HCT116 (cell line): ENCODE measurements at regions not wholly inside any gene's neighbourhood (a gene's known extent, or its start where the extent isn't known, plus 50 kb on each side); places are given as distances from the start of the nearest gene placed in this dataset.

Experiments
- ATAC-seq: fragments of 200-7000 bp; cut with Tn5 transposase; 2 replicates; pipeline ENCODE4 v1.9.1; 2020; ENCODE audit warnings: mild to moderate bottlenecking, moderate library complexity
- BruUV-seq: library from RNA; stranded (reverse); fragments of 400-500 nt; replicated peaks from 2 replicates; lab custom pipeline; 2021; lab: Mats Ljungman, UMichigan
- CTCF ChIA-PET: fragments of 300-600 bp; sonication (Branson Sonifier 250); formaldehyde crosslinking; loops from one replicate; lab custom pipeline; 2021; ENCODE audit warnings: antibody characterized with exemption; lab: Charles Lee
- POLR2A ChIA-PET: fragments of 300-600, 350-600 bp; sonication (Branson Sonifier 250); formaldehyde crosslinking; loops from one replicate; lab custom pipeline; 2021; ENCODE audit warnings: antibody characterized with exemption; lab: Charles Lee
- RAD21 ChIA-PET, 2 experiments: fragments of 300-600 bp; sonication (Branson Sonifier 250); formaldehyde crosslinking; loops; one replicate each; lab custom pipeline; 2023; ENCODE audit warnings: low total read pairs in 2 of 2; ENCODE audit not compliant: uncharacterized antibody in 2 of 2, unreplicated experiment in 2 of 2, low non-redundant PET in 1 of 2; lab: Charles Lee
- DNase-seq: peaks from one replicate; pipeline ENCODE4 v3.0.0-alpha.2; 2010; ENCODE audit warnings: low read depth, low spot score
- H2AFZ ChIP-seq: fragments of 200-600 bp; shearing (Covaris generic), sonication (generic); 2 replicates; pipeline ENCODE4 v1.6.1; 2017; ENCODE audit warnings: low read depth, mixed run types, mixed read lengths, antibody characterized with exemption, low read length; ENCODE audit not compliant: poor library complexity, severe bottlenecking
- H3K27ac ChIP-seq: 2 replicates; pipeline ENCODE4 v1.5.1; 2012; ENCODE audit warnings: low read depth, low read length
- H3K27me3 ChIP-seq: fragments of 200-600 bp; sonication (generic); 2 replicates; pipeline ENCODE4 v1.6.1; 2016; ENCODE audit warnings: mixed run types, low read length, mixed read lengths; ENCODE audit not compliant: insufficient read depth
- H3K36me3 ChIP-seq, 2 experiments: fragments of 200-500 bp in 1 of 2; fragments of 200-600 bp in 1 of 2; sonication (Bioruptor generic) in 1 of 2; sonication (generic) in 1 of 2; 2 replicates each; pipeline versions ENCODE4 v1.5.1 to v1.6.1; 2014 to 2016; ENCODE audit warnings: low read length in 2 of 2, inconsistent platforms in 1 of 2, mixed read lengths in 1 of 2, mixed run types in 1 of 2; ENCODE audit not compliant: insufficient read depth in 2 of 2, control insufficient read depth in 1 of 2
- H3K4me1 ChIP-seq, 2 experiments: fragments of 200-600 bp in 1 of 2; sonication (generic) in 1 of 2; 2 replicates each; pipeline versions ENCODE4 v1.5.1 to v1.6.1; 2012 to 2017; ENCODE audit warnings: low read length in 2 of 2, inconsistent platforms in 1 of 2, mild to moderate bottlenecking in 1 of 2, mixed read lengths in 1 of 2, mixed run types in 1 of 2, moderate library complexity in 1 of 2; ENCODE audit not compliant: insufficient read depth in 2 of 2, control insufficient read depth in 1 of 2
- H3K4me2 ChIP-seq: fragments of 200-600 bp; sonication (generic); 2 replicates; pipeline ENCODE4 v1.6.1; 2017; ENCODE audit warnings: mixed run types, low read length, mixed read lengths
- H3K4me3 ChIP-seq, 2 experiments: fragments of 200-600 bp in 1 of 2; sonication (generic) in 1 of 2; replicated peaks in 1 of 2; 2 replicates each; pipeline ENCODE4 v1.5.1; 2011 to 2016; ENCODE audit warnings: low read length in 2 of 2, control low read depth in 1 of 2, low read depth in 1 of 2, mild to moderate bottlenecking in 1 of 2, mixed read lengths in 1 of 2, mixed run types in 1 of 2
- H3K79me2 ChIP-seq: fragments of 200-600 bp; sonication (generic); 2 replicates; pipeline ENCODE4 v1.6.1; 2017; ENCODE audit warnings: mild to moderate bottlenecking, mixed run types, low read length, moderate library complexity, mixed read lengths; ENCODE audit not compliant: insufficient read depth
- H3K9ac ChIP-seq: fragments of 200-600 bp; sonication (generic); 2 replicates; pipeline ENCODE4 v1.6.1; 2016; ENCODE audit warnings: low read length, mixed read lengths
- H3K9me2 ChIP-seq: fragments of 200-600 bp; sonication (generic), shearing (Covaris generic); 2 replicates; pipeline ENCODE4 v1.6.1; 2017; ENCODE audit warnings: mixed run types, mild to moderate bottlenecking, moderate library complexity; ENCODE audit not compliant: insufficient read depth
- H3K9me3 ChIP-seq, 2 experiments: fragments of 200-500 bp in 1 of 2; fragments of 200-600 bp in 1 of 2; sonication (Bioruptor generic) in 1 of 2; sonication (generic) in 1 of 2; 2 replicates each; pipeline ENCODE4 v1.6.1; 2014 to 2017; ENCODE audit warnings: low read length in 2 of 2, mixed read lengths in 2 of 2, inconsistent platforms in 1 of 2, low read depth in 1 of 2, mild to moderate bottlenecking in 1 of 2, mixed run types in 1 of 2, moderate library complexity in 1 of 2; ENCODE audit not compliant: control insufficient read depth in 1 of 2, insufficient read depth in 1 of 2
- H4K20me1 ChIP-seq: fragments of 200-600 bp; sonication (generic), shearing (Covaris generic); 2 replicates; pipeline ENCODE4 v1.6.1; 2017; ENCODE audit warnings: mixed run types, mild to moderate bottlenecking, moderate library complexity; ENCODE audit not compliant: insufficient read depth
- CBX3 ChIP-seq: IDR thresholded peaks from 2 replicates; pipeline ENCODE4 v1.6.1; 2012; ENCODE audit warnings: low read depth
- ELF1 ChIP-seq: IDR thresholded peaks from 2 replicates; pipeline ENCODE4 v1.6.1; 2012; ENCODE audit warnings: low read depth, borderline replicate concordance
- EZH2 ChIP-seq: fragments of 200-600 bp; sonication (generic); IDR thresholded peaks from 2 replicates; pipeline ENCODE4 v1.6.1; 2017; ENCODE audit warnings: antibody characterized with exemption, mixed run types
- EZH2phosphoT487 ChIP-seq: fragments of 200-600 bp; IDR thresholded peaks from 2 replicates; pipeline ENCODE4 v1.6.1; 2018; ENCODE audit warnings: antibody characterized with exemption, borderline replicate concordance
- FOSL1 ChIP-seq: IDR thresholded peaks from 2 replicates; pipeline ENCODE4 v1.6.1; 2012; ENCODE audit warnings: low read depth
- POLR2A ChIP-seq: IDR thresholded peaks from 2 replicates; pipeline ENCODE4 v1.7.0; 2011; ENCODE audit warnings: borderline replicate concordance; ENCODE audit not compliant: insufficient read depth, insufficient read length; ENCODE audit errors: extremely low read depth
- POLR2AphosphoS5 ChIP-seq: IDR thresholded peaks from 2 replicates; pipeline ENCODE4 v1.6.1; 2011; ENCODE audit warnings: mild to moderate bottlenecking, low read depth, low read length, moderate library complexity
- RAD21 ChIP-seq: IDR thresholded peaks from 2 replicates; pipeline ENCODE4 v1.6.1; 2012; ENCODE audit warnings: low read depth, mild to moderate bottlenecking
- SIN3A ChIP-seq: IDR thresholded peaks from 2 replicates; pipeline ENCODE4 v1.6.1; 2012; ENCODE audit warnings: low read depth
- SRF ChIP-seq: IDR thresholded peaks from 2 replicates; pipeline ENCODE4 v1.6.1; 2012; ENCODE audit warnings: low read depth
- TCF7L2 ChIP-seq: IDR thresholded peaks from 2 replicates; pipeline ENCODE4 v1.7.0; 2011; ENCODE audit warnings: borderline replicate concordance, inconsistent platforms; ENCODE audit not compliant: insufficient read depth, insufficient read length; ENCODE audit errors: extremely low read depth
- YY1 ChIP-seq: IDR thresholded peaks from 2 replicates; pipeline ENCODE4 v1.6.1; 2011; ENCODE audit warnings: low read length, low read depth, moderate library complexity, mild to moderate bottlenecking; ENCODE audit not compliant: insufficient replicate concordance; ENCODE audit errors: extremely low read depth
- ZNF274 ChIP-seq: fragments of 200-500 bp; sonication (Bioruptor generic); IDR thresholded peaks from 2 replicates; pipeline ENCODE4 v1.6.1; 2014; ENCODE audit warnings: mild to moderate bottlenecking, low read depth, low read length, inconsistent platforms
- intact Hi-C: fragments of 100-400 bp; cut with micrococcal nuclease; formaldehyde crosslinking; loops from 2 replicates; pipeline ENCODE4 v1.10.0; 2022
- TF ChIP-seq, protein P1 (sequence below): IDR thresholded peaks from 2 replicates; pipeline ENCODE4 v1.6.1; 2012; ENCODE audit warnings: low read depth
- TF ChIP-seq, protein P2 (sequence below): IDR thresholded peaks from 2 replicates; pipeline ENCODE4 v1.6.1; 2012
- TF ChIP-seq, protein P3 (sequence below), 3 experiments: fragments of 200-600 bp in 1 of 3; sonication (generic) in 1 of 3; IDR thresholded peaks in 2 of 3; conservative IDR thresholded peaks in 1 of 3; 2 replicates each; pipeline ENCODE4 v1.5.1; 2012 to 2017; ENCODE audit warnings: low read depth in 2 of 3, low read length in 2 of 3, antibody characterized with exemption in 1 of 3, borderline replicate concordance in 1 of 3, control low read depth in 1 of 3, mild to moderate bottlenecking in 1 of 3, mixed read lengths in 1 of 3, mixed run types in 1 of 3, moderate library complexity in 1 of 3; ENCODE audit not compliant: insufficient read depth in 1 of 3
- TF ChIP-seq, protein P4 (sequence below): IDR thresholded peaks from 2 replicates; pipeline ENCODE4 v1.6.1; 2012
- TF ChIP-seq, protein P5 (sequence below): IDR thresholded peaks from 2 replicates; pipeline ENCODE4 v1.6.1; 2011; ENCODE audit warnings: mild to moderate bottlenecking, low read length, moderate library complexity; ENCODE audit not compliant: insufficient replicate concordance; ENCODE audit errors: extremely low read depth

DNA sequence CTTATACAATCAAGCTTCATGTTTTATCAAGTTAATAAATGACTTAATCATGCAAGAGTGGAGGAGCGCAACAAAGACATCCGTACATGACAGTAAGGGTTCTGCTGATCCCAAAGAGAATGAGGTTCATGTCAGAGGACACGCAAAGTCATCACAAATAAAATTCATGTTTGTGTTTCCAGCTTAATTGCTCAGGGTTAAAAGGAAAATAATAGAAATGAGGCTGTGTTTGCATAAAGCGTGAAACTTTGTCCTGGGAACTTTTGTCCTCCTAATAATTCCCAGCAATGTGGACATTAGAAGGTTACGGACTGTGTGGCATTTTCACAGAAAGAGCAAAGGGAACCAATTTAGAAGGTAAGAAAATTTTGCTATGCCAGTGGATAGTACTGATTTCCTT is 237.3 kb downstream of the INHBA start:
- no peak overlapping the region for H3K4me2 ChIP-seq
- no peaks in the 10 kb centered on the region for H4K20me1 ChIP-seq
- RAD21 ChIA-PET = no interaction called here
- no peaks in the 10 kb centered on the region; a peak in 1 of 4 replicates for H3K9me3 ChIP-seq
- no peak overlapping the region for H3K27ac ChIP-seq
- H2AFZ ChIP-seq = no peak overlapping the region
- no peak overlapping the region for H3K9ac ChIP-seq
- DNase-seq = no peak
- intact Hi-C loops = no loop called here
- H3K36me3 ChIP-seq = no peaks in the 10 kb centered on the region
- no peaks in the 10 kb centered on the region for H3K27me3 ChIP-seq
- H3K4me3 ChIP-seq = no peak overlapping the region
- TF ChIP-seq, protein P1, sequence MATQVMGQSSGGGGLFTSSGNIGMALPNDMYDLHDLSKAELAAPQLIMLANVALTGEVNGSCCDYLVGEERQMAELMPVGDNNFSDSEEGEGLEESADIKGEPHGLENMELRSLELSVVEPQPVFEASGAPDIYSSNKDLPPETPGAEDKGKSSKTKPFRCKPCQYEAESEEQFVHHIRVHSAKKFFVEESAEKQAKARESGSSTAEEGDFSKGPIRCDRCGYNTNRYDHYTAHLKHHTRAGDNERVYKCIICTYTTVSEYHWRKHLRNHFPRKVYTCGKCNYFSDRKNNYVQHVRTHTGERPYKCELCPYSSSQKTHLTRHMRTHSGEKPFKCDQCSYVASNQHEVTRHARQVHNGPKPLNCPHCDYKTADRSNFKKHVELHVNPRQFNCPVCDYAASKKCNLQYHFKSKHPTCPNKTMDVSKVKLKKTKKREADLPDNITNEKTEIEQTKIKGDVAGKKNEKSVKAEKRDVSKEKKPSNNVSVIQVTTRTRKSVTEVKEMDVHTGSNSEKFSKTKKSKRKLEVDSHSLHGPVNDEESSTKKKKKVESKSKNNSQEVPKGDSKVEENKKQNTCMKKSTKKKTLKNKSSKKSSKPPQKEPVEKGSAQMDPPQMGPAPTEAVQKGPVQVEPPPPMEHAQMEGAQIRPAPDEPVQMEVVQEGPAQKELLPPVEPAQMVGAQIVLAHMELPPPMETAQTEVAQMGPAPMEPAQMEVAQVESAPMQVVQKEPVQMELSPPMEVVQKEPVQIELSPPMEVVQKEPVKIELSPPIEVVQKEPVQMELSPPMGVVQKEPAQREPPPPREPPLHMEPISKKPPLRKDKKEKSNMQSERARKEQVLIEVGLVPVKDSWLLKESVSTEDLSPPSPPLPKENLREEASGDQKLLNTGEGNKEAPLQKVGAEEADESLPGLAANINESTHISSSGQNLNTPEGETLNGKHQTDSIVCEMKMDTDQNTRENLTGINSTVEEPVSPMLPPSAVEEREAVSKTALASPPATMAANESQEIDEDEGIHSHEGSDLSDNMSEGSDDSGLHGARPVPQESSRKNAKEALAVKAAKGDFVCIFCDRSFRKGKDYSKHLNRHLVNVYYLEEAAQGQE = no peak
- no peak for TF ChIP-seq TCF7L2
- TF ChIP-seq, protein P2, sequence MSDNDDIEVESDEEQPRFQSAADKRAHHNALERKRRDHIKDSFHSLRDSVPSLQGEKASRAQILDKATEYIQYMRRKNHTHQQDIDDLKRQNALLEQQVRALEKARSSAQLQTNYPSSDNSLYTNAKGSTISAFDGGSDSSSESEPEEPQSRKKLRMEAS = no peak
- TF ChIP-seq SRF = no peak
- TF ChIP-seq, protein P3, sequence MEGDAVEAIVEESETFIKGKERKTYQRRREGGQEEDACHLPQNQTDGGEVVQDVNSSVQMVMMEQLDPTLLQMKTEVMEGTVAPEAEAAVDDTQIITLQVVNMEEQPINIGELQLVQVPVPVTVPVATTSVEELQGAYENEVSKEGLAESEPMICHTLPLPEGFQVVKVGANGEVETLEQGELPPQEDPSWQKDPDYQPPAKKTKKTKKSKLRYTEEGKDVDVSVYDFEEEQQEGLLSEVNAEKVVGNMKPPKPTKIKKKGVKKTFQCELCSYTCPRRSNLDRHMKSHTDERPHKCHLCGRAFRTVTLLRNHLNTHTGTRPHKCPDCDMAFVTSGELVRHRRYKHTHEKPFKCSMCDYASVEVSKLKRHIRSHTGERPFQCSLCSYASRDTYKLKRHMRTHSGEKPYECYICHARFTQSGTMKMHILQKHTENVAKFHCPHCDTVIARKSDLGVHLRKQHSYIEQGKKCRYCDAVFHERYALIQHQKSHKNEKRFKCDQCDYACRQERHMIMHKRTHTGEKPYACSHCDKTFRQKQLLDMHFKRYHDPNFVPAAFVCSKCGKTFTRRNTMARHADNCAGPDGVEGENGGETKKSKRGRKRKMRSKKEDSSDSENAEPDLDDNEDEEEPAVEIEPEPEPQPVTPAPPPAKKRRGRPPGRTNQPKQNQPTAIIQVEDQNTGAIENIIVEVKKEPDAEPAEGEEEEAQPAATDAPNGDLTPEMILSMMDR (IDR thresholded peaks at IDR 0.05 in 2 of 3, conservative IDR thresholded peaks at IDR 0.05 in 1 of 3; ENCODE audit: borderline replicate concordance in 1 of 3, insufficient read depth in 1 of 3, low read depth in 2 of 3, low read length in 2 of 3) = no peak
- TF ChIP-seq, protein P4, sequence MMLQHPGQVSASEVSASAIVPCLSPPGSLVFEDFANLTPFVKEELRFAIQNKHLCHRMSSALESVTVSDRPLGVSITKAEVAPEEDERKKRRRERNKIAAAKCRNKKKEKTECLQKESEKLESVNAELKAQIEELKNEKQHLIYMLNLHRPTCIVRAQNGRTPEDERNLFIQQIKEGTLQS = no peak
- TF ChIP-seq YY1 = no peak
- TF ChIP-seq POLR2AphosphoS5 = no peak
- TF ChIP-seq ZNF274 = no peak
- no peak for TF ChIP-seq SIN3A
- no peak for TF ChIP-seq FOSL1
- TF ChIP-seq RAD21 = no peak
- TF ChIP-seq EZH2phosphoT487 = no peak
- no peak for TF ChIP-seq EZH2
- no peak for TF ChIP-seq ELF1
- TF ChIP-seq POLR2A = no peak
- no peak for TF ChIP-seq CBX3
- TF ChIP-seq, protein P5, sequence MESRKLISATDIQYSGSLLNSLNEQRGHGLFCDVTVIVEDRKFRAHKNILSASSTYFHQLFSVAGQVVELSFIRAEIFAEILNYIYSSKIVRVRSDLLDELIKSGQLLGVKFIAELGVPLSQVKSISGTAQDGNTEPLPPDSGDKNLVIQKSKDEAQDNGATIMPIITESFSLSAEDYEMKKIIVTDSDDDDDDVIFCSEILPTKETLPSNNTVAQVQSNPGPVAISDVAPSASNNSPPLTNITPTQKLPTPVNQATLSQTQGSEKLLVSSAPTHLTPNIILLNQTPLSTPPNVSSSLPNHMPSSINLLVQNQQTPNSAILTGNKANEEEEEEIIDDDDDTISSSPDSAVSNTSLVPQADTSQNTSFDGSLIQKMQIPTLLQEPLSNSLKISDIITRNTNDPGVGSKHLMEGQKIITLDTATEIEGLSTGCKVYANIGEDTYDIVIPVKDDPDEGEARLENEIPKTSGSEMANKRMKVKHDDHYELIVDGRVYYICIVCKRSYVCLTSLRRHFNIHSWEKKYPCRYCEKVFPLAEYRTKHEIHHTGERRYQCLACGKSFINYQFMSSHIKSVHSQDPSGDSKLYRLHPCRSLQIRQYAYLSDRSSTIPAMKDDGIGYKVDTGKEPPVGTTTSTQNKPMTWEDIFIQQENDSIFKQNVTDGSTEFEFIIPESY = no peak
- POLR2A ChIA-PET = no interaction called here
- H3K9me2 ChIP-seq = no peaks in the 10 kb centered on the region
- CTCF ChIA-PET = no interaction called here
- ATAC-seq = no peak
- H3K79me2 ChIP-seq = no peaks in the 10 kb centered on the region
- H3K4me1 ChIP-seq = no peaks in the 10 kb centered on the region
- BruUV-seq = no TSS peak
